PC-9 (cell line): ENCODE measurements at regions not wholly inside any gene's neighbourhood (a gene's known extent, or its start where the extent isn't known, plus 50 kb on each side); places are given as distances from the start of the nearest gene placed in this dataset.

ENCODE experiments used
- BruUV-seq: library from RNA; stranded (reverse); fragments of 400-500 nt; replicated peaks from 2 replicates; lab custom pipeline; 2021; lab: Mats Ljungman, UMichigan
- CTCF ChIA-PET: fragments of 300-600 bp; sonication (Branson Sonifier 250); formaldehyde crosslinking; loops from one replicate; lab custom pipeline; 2022; ENCODE audit warnings: antibody characterized with exemption; lab: Charles Lee
- POLR2A ChIA-PET: fragments of 300-600 bp; sonication (Branson Sonifier 250); formaldehyde crosslinking; loops from one replicate; lab custom pipeline; 2022; ENCODE audit warnings: antibody characterized with exemption; ENCODE audit not compliant: unreplicated experiment; lab: Charles Lee
- DNase-seq, 2 experiments: peaks; one replicate each; pipeline versions ENCODE4 v3.0.0 to v3.0.0-alpha.2; 2015 to 2022; ENCODE audit warnings: mixed read lengths in 1 of 2
- H2AFZ ChIP-seq: fragments of 200-600 bp; sonication (generic); 2 replicates; pipeline ENCODE4 v1.8.1; 2017; ENCODE audit warnings: antibody characterized with exemption
- H3F3A ChIP-seq: fragments of 200-600 bp; sonication (generic); 2 replicates; pipeline ENCODE4 v1.8.1; 2017; ENCODE audit warnings: antibody characterized with exemption, mild to moderate bottlenecking, low read depth; ENCODE audit not compliant: insufficient read depth
- H3K27ac ChIP-seq: fragments of 200-600 bp; sonication (generic); 2 replicates; pipeline ENCODE4 v1.6.1; 2016; ENCODE audit warnings: mixed run types
- H3K27me3 ChIP-seq: fragments of 200-600 bp; sonication (generic); 2 replicates; pipeline ENCODE4 v1.6.1; 2016; ENCODE audit warnings: low read depth, mixed run types; ENCODE audit not compliant: insufficient read depth
- H3K36me3 ChIP-seq: fragments of 200-600 bp; sonication (generic); 2 replicates; pipeline ENCODE4 v1.6.1; 2016; ENCODE audit warnings: low read depth, mixed run types
- H3K4me1 ChIP-seq: fragments of 200-600 bp; sonication (generic); replicated peaks from 2 replicates; pipeline ENCODE4 v1.6.1; 2016; ENCODE audit warnings: mixed run types; ENCODE audit not compliant: insufficient read depth
- H3K4me2 ChIP-seq: fragments of 200-600 bp; sonication (generic); 2 replicates; pipeline ENCODE4 v1.6.1; 2017; ENCODE audit warnings: mixed run types
- H3K4me3 ChIP-seq: fragments of 200-600 bp; sonication (generic); 2 replicates; pipeline ENCODE4 v1.6.1; 2016; ENCODE audit warnings: mixed run types
- H3K79me2 ChIP-seq: fragments of 200-600 bp; sonication (generic); 2 replicates; pipeline ENCODE4 v1.6.1; 2017; ENCODE audit warnings: low read depth, mixed run types
- H3K9me2 ChIP-seq: fragments of 200-600 bp; sonication (generic); 2 replicates; pipeline ENCODE4 v1.8.1; 2017; ENCODE audit warnings: mild to moderate bottlenecking; ENCODE audit not compliant: insufficient read depth
- H3K9me3 ChIP-seq: fragments of 200-600 bp; sonication (generic); 2 replicates; pipeline ENCODE4 v1.8.1; 2016; ENCODE audit warnings: low read depth; ENCODE audit not compliant: insufficient read depth
- H4K20me1 ChIP-seq: fragments of 200-600 bp; sonication (generic); 2 replicates; pipeline ENCODE4 v1.8.1; 2017; ENCODE audit not compliant: insufficient read depth
- CTCF ChIP-seq: fragments of 200-600 bp; sonication (generic); conservative IDR thresholded peaks from 2 replicates; pipeline ENCODE4 v1.6.1; 2017; ENCODE audit warnings: mixed run types, antibody characterized with exemption, mild to moderate bottlenecking, moderate library complexity
- EZH2 ChIP-seq: fragments of 200-600 bp; sonication (generic); IDR thresholded peaks from 2 replicates; pipeline ENCODE4 v1.8.0; 2017; ENCODE audit warnings: antibody characterized with exemption, low read depth
- intact Hi-C: fragments of 100-400 bp; cut with micrococcal nuclease; formaldehyde crosslinking; loops from one replicate; pipeline ENCODE4 v1.10.0; 2022; ENCODE audit not compliant: unreplicated experiment

GRCh38 chr21:34215911-34216717 lies 142.7 kb downstream of the MRPS6 start:
- Histone ChIP-seq H3K79me2 (no peaks in the 10 kb centered on the region), H3K9me2 (no peaks in the 10 kb centered on the region), H3K4me2 (no peak overlapping the region), H3K27ac (no peak overlapping the region), H3K36me3 (no peaks in the 10 kb centered on the region), H4K20me1 (no peaks in the 10 kb centered on the region), H3K27me3 (no peaks in the 10 kb centered on the region), H2AFZ (no peak overlapping the region), H3K4me1 (no peaks in the 10 kb centered on the region), H3K9me3 (no peaks in the 10 kb centered on the region), H3F3A (no peaks in the 10 kb centered on the region), H3K4me3 (no peak overlapping the region)
- CTCF ChIA-PET: no interaction called here
- intact Hi-C loops: no loop called here
- BruUV-seq: no TSS peak
- POLR2A ChIA-PET: no interaction called here
- no peak for DNase-seq
- TF ChIP-seq CTCF (no peak), EZH2 (no peak)

DNA sequence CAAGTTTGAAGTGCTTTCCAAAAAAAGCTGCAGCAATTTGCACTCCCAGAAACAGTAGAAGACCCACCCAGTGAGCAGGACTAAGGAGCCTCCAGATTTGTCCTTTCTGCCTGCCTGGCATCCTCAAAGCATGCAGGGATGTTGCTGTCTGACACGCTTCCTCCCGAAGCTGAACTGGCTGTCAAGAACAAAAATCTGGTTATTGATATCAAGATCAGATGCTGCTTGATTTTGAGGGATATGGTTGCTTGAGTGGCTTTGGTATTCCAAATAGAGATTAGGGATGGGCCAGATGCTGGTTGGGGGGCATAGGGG lies 143.3 kb downstream of the MRPS6 start:
- intact Hi-C loops: no loop called here
- no peaks in the 10 kb centered on the region for H3K36me3 ChIP-seq

DNA sequence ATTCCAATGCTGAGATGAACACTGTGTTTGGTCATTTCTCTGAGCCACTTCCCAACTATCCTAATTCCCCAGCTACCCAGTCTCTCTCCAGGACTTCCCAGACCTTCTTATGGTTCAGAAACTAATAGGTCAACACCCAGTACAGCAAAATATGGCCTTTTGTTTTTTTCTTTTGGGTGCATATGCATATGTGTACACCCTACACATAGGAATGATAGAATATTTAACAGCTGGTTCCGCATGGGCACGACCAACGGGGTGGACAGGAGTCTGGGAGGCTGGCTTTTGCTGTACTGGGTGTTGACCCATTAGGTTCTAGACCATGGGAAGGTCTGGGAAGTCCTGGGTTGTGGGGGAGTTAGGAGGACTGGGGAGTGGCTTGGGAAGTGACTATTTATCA lies 143.9 kb downstream of the MRPS6 start:
- POLR2A ChIA-PET: no interaction called here
- no peaks in the 10 kb centered on the region for H3K36me3 ChIP-seq
- H3F3A ChIP-seq: no peaks in the 10 kb centered on the region
- no peak overlapping the region for H3K4me2 ChIP-seq
- no TSS peak for BruUV-seq
- no peaks in the 10 kb centered on the region for H3K9me2 ChIP-seq
- H3K4me3 ChIP-seq: no peak overlapping the region
- no peaks in the 10 kb centered on the region for H3K27me3 ChIP-seq
- CTCF ChIA-PET: no interaction called here
- DNase-seq: no peak
- H4K20me1 ChIP-seq: no peaks in the 10 kb centered on the region
- H3K27ac ChIP-seq: no peak overlapping the region
- H3K4me1 ChIP-seq: no peaks in the 10 kb centered on the region
- TF ChIP-seq EZH2 (no peak), CTCF (no peak)
- H3K9me3 ChIP-seq: no peaks in the 10 kb centered on the region
- no peak overlapping the region for H2AFZ ChIP-seq
- no peaks in the 10 kb centered on the region for H3K79me2 ChIP-seq
- intact Hi-C loops: no loop called here

More for the DNA sequence above, 143.3 kb downstream of the MRPS6 start:
- Histone ChIP-seq H4K20me1 (no peaks in the 10 kb centered on the region), H3K27me3 (no peaks in the 10 kb centered on the region), H3K9me2 (no peaks in the 10 kb centered on the region), H3K79me2 (no peaks in the 10 kb centered on the region), H3K4me1 (no peaks in the 10 kb centered on the region), H3K27ac (no peak overlapping the region), H2AFZ (no peak overlapping the region), H3K4me3 (no peak overlapping the region), H3K9me3 (no peaks in the 10 kb centered on the region), H3F3A (no peaks in the 10 kb centered on the region), H3K4me2 (no peak overlapping the region)
- TF ChIP-seq CTCF: no peak
- TF ChIP-seq EZH2: no peak
- DNase-seq: no peak
- BruUV-seq: no TSS peak
- ChIA-PET POLR2A (no interaction called here), CTCF (no interaction called here)
